ENCODE measurements at regions not wholly inside any gene's neighbourhood (a gene's known extent, or its start where the extent isn't known, plus 50 kb on each side); places are given as distances from the start of the nearest gene placed in this dataset.

GRCh38 chr10:36630267-36630666 lies 495.1 kb upstream of the ANKRD30A start:
- TF ChIP-seq, protein P1, sequence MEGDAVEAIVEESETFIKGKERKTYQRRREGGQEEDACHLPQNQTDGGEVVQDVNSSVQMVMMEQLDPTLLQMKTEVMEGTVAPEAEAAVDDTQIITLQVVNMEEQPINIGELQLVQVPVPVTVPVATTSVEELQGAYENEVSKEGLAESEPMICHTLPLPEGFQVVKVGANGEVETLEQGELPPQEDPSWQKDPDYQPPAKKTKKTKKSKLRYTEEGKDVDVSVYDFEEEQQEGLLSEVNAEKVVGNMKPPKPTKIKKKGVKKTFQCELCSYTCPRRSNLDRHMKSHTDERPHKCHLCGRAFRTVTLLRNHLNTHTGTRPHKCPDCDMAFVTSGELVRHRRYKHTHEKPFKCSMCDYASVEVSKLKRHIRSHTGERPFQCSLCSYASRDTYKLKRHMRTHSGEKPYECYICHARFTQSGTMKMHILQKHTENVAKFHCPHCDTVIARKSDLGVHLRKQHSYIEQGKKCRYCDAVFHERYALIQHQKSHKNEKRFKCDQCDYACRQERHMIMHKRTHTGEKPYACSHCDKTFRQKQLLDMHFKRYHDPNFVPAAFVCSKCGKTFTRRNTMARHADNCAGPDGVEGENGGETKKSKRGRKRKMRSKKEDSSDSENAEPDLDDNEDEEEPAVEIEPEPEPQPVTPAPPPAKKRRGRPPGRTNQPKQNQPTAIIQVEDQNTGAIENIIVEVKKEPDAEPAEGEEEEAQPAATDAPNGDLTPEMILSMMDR (conservative IDR thresholded peaks at IDR 0.05), result no peak
- TF ChIP-seq ZFX (IDR thresholded peaks at IDR 0.05), result no peak

All from C4-2B (cell line).